ENCODE measurements at regions not wholly inside any gene's neighbourhood (a gene's known extent, or its start where the extent isn't known, plus 50 kb on each side); places are given as distances from the start of the nearest gene placed in this dataset.
"Not testable (repeated sequence)": the region's sequence is repeated elsewhere in the genome, so short reads cannot be mapped to it uniquely, and the experiment has no call there.

DNA sequence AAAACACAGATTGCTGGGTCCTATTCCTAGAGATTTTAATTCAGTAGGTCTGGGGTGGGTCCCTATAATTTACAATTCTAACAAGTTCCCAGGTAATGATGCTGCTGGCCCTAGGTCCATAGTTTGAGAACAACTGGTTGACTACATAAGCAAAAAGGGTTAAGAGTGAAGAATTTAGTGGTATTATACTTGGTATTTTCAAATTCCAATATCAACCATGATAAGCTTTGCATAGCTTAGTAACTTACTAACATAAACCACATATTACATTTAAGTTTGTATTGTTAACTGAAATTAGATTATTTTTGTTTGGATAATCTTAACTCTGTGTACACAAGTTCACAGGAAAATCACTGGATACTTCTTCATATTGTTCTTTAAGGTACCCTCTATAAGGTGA is 862.9 kb upstream of the ACVR2A start:
- no peaks in the 10 kb centered on the region for H3K36me3 ChIP-seq (ENCODE audit: control insufficient read depth, insufficient read depth, low read length)
- H3K4me1 ChIP-seq (ENCODE audit: control insufficient read depth, extremely low read depth, insufficient read depth, low read length) = peaks cover 2% of the 10 kb centered on the region
- no peak overlapping the region for H3K9ac ChIP-seq (ENCODE audit: insufficient read depth, low read length)
- H2AFZ ChIP-seq (ENCODE audit: low read length) = no peak overlapping the region
- no peaks in the 10 kb centered on the region for H3K79me2 ChIP-seq (ENCODE audit: control insufficient read depth, insufficient read depth, low read length)
- no peaks in the 10 kb centered on the region for H3K27me3 ChIP-seq (ENCODE audit: control insufficient read depth, insufficient read depth, low read length)
- no peak overlapping the region for H3K27ac ChIP-seq (ENCODE audit: insufficient read depth, low read length)
- no peaks in the 10 kb centered on the region for H3K9me3 ChIP-seq (ENCODE audit: control insufficient read depth, insufficient read depth, low read depth, low read length)
- H3K4me3 ChIP-seq (replicated peaks in 1 of 4; ENCODE audit: control extremely low read depth in 1 of 4, insufficient read depth in 1 of 4, low read depth in 3 of 4, low read length in 4 of 4) = no peak overlapping the region
- TF ChIP-seq EZH2 (IDR thresholded peaks at IDR 0.05; ENCODE audit: low read length, missing control alignments) = no peak
- TF ChIP-seq, protein P1, sequence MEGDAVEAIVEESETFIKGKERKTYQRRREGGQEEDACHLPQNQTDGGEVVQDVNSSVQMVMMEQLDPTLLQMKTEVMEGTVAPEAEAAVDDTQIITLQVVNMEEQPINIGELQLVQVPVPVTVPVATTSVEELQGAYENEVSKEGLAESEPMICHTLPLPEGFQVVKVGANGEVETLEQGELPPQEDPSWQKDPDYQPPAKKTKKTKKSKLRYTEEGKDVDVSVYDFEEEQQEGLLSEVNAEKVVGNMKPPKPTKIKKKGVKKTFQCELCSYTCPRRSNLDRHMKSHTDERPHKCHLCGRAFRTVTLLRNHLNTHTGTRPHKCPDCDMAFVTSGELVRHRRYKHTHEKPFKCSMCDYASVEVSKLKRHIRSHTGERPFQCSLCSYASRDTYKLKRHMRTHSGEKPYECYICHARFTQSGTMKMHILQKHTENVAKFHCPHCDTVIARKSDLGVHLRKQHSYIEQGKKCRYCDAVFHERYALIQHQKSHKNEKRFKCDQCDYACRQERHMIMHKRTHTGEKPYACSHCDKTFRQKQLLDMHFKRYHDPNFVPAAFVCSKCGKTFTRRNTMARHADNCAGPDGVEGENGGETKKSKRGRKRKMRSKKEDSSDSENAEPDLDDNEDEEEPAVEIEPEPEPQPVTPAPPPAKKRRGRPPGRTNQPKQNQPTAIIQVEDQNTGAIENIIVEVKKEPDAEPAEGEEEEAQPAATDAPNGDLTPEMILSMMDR (conservative IDR thresholded peaks at IDR 0.05 in 1 of 2, IDR thresholded peaks at IDR 0.05 in 1 of 2; ENCODE audit: low read depth in 1 of 2, low read length in 2 of 2) = no peak
- H3K4me2 ChIP-seq (ENCODE audit: extremely low read depth, insufficient read depth, low read length) = no peak overlapping the region
- H4K20me1 ChIP-seq (ENCODE audit: control insufficient read depth, extremely low read depth, insufficient read depth, low read length) = no peaks in the 10 kb centered on the region
- peak in 1 of 2 donors; percentile 91 for DNase-seq (ENCODE audit: low read depth in 2 of 2)

DNA sequence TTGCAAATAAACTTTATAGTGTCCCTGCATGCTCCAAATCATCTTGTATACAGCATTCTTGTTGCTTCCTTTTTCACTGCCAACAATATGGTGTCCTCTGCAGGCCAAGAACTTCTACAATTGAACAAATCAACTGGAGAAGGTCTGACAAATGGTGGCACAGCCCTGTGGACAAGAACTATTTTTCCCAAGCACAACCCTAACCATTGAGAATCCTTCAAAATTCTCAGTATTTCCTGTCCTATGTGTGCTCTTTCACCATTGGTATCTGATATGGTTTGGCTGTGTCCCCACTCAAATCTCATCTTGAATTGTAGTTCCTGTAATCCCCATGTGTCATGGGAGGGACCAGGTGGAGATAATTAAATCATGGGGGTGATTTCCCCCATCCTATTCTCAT is 865.1 kb upstream of the ACVR2A start:
- H2AFZ ChIP-seq (ENCODE audit: low read length) = no peak overlapping the region
- H3K4me2 ChIP-seq (ENCODE audit: extremely low read depth, insufficient read depth, low read length) = no peak overlapping the region
- H3K9ac ChIP-seq (ENCODE audit: insufficient read depth, low read length) = no peak overlapping the region
- H4K20me1 ChIP-seq (ENCODE audit: control insufficient read depth, extremely low read depth, insufficient read depth, low read length) = no peaks in the 10 kb centered on the region
- H3K36me3 ChIP-seq (ENCODE audit: control insufficient read depth, insufficient read depth, low read length) = no peaks in the 10 kb centered on the region
- no peaks in the 10 kb centered on the region for H3K9me3 ChIP-seq (ENCODE audit: control insufficient read depth, insufficient read depth, low read depth, low read length)
- no peaks in the 10 kb centered on the region for H3K79me2 ChIP-seq (ENCODE audit: control insufficient read depth, insufficient read depth, low read length)
- peaks cover 2% of the 10 kb centered on the region for H3K4me1 ChIP-seq (ENCODE audit: control insufficient read depth, extremely low read depth, insufficient read depth, low read length)
- no peak for TF ChIP-seq EZH2 (IDR thresholded peaks at IDR 0.05; ENCODE audit: low read length, missing control alignments)
- TF ChIP-seq, protein P1 (conservative IDR thresholded peaks at IDR 0.05 in 1 of 2, IDR thresholded peaks at IDR 0.05 in 1 of 2; ENCODE audit: low read depth in 1 of 2, low read length in 2 of 2) = no peak
- peak in 1 of 2 donors; percentile 49 for DNase-seq (ENCODE audit: low read depth in 2 of 2)
- no peak overlapping the region for H3K27ac ChIP-seq (ENCODE audit: insufficient read depth, low read length)
- no peaks in the 10 kb centered on the region for H3K27me3 ChIP-seq (ENCODE audit: control insufficient read depth, insufficient read depth, low read length)
- no peak overlapping the region for H3K4me3 ChIP-seq (replicated peaks in 1 of 4; ENCODE audit: control extremely low read depth in 1 of 4, insufficient read depth in 1 of 4, low read depth in 3 of 4, low read length in 4 of 4)

DNA sequence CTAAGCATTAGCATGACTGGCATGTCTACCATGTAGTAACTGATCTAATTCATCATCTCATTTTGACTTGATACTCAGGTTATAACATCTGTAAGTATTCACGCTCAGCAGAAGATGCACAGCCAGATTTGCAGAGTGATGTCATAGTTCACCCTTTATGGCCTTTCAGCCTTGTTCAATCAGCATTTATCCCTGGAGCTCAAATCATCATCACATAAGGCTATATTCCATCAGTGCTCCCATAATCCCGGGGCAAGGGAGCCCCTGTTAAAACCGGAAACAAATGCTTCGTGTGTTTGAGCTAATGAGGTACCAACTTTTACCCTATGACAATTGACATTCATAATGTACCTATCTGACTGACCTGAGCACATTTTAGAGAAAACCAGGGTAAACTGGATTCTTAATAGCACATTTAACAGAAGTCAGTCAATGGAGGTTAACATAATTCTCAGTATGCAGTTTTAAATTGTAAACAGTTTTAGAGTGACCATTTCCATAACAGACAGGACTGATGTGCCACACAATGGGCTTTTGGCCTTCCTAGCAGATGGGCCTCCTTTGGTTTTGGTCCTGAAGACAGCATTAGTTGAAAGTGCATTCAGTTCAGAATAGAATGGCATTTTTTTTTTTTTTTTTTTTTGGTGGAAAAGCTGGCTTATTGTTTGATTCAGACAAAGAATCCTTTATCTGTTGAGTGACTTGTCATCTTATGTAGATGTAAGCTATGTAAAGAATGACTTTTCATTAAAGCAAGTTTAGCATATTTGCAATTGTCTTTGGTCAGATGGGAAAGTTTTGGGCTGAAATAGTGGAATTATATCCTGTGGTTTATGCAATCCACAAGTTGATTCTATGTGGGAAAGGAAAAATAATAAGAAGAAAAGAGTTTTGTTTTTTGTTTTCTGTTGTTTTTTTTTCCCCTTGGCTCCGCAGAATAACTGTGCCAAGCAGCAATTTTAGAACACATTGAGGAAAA is 866.0 kb upstream of the ACVR2A start:
- H3K9me3 ChIP-seq (ENCODE audit: control insufficient read depth, insufficient read depth, low read depth, low read length) = no peaks in the 10 kb centered on the region
- no peak for TF ChIP-seq EZH2 (IDR thresholded peaks at IDR 0.05; ENCODE audit: low read length, missing control alignments)
- TF ChIP-seq, protein P1 (conservative IDR thresholded peaks at IDR 0.05 in 1 of 2, IDR thresholded peaks at IDR 0.05 in 1 of 2; ENCODE audit: low read depth in 1 of 2, low read length in 2 of 2) = no peak
- no peaks in the 10 kb centered on the region for H4K20me1 ChIP-seq (ENCODE audit: control insufficient read depth, extremely low read depth, insufficient read depth, low read length)
- H3K27me3 ChIP-seq (ENCODE audit: control insufficient read depth, insufficient read depth, low read length) = no peaks in the 10 kb centered on the region
- no peak overlapping the region for H3K27ac ChIP-seq (ENCODE audit: insufficient read depth, low read length)
- H2AFZ ChIP-seq (ENCODE audit: low read length) = no peak overlapping the region
- peak in 1 of 2 donors; percentile 86 for DNase-seq (ENCODE audit: low read depth in 2 of 2)
- H3K4me1 ChIP-seq (ENCODE audit: control insufficient read depth, extremely low read depth, insufficient read depth, low read length) = peaks cover 2% of the 10 kb centered on the region
- no peaks in the 10 kb centered on the region for H3K36me3 ChIP-seq (ENCODE audit: control insufficient read depth, insufficient read depth, low read length)
- no peaks in the 10 kb centered on the region for H3K79me2 ChIP-seq (ENCODE audit: control insufficient read depth, insufficient read depth, low read length)
- H3K9ac ChIP-seq (ENCODE audit: insufficient read depth, low read length) = no peak overlapping the region
- H3K4me3 ChIP-seq (replicated peaks in 1 of 4; ENCODE audit: control extremely low read depth in 1 of 4, insufficient read depth in 1 of 4, low read depth in 3 of 4, low read length in 4 of 4) = no peak overlapping the region
- H3K4me2 ChIP-seq (ENCODE audit: extremely low read depth, insufficient read depth, low read length) = no peak overlapping the region

DNA sequence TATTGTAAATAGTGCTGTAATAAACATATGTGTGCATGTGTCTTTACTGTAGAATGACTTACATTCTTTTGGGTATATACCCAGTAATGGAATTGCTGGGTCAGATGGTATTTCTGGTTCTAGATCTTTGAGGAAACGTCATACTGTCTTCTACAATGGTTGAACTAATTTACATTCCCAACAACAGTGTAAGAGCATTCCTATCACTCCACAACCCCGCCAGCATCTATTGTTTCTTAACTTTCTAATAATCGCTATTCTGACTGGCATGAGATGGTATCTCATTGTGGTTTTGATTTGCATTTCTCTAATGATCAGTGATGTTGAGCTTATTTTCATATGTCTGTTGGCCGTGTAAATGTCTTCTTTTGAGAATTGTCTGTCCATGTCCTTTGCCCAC is 873.8 kb upstream of the ACVR2A start:
- not testable (repeated sequence) for H3K4me3 ChIP-seq (replicated peaks in 1 of 4; ENCODE audit: control extremely low read depth in 1 of 4, insufficient read depth in 1 of 4, low read depth in 3 of 4, low read length in 4 of 4); H3K9ac ChIP-seq (ENCODE audit: insufficient read depth, low read length); H3K79me2 ChIP-seq (ENCODE audit: control insufficient read depth, insufficient read depth, low read length); H4K20me1 ChIP-seq (ENCODE audit: control insufficient read depth, extremely low read depth, insufficient read depth, low read length); H3K27ac ChIP-seq (ENCODE audit: insufficient read depth, low read length); H2AFZ ChIP-seq (ENCODE audit: low read length); H3K4me2 ChIP-seq (ENCODE audit: extremely low read depth, insufficient read depth, low read length); H3K9me3 ChIP-seq (ENCODE audit: control insufficient read depth, insufficient read depth, low read depth, low read length); DNase-seq (ENCODE audit: low read depth in 2 of 2); H3K4me1 ChIP-seq (ENCODE audit: control insufficient read depth, extremely low read depth, insufficient read depth, low read length); H3K27me3 ChIP-seq (ENCODE audit: control insufficient read depth, insufficient read depth, low read length); H3K36me3 ChIP-seq (ENCODE audit: control insufficient read depth, insufficient read depth, low read length)

All from fibroblast of lung (primary cell).